ENCODE measurements at regions not wholly inside any gene's neighbourhood (a gene's known extent, or its start where the extent isn't known, plus 50 kb on each side); places are given as distances from the start of the nearest gene placed in this dataset.
"Not testable (repeated sequence)": the region's sequence is repeated elsewhere in the genome, so short reads cannot be mapped to it uniquely, and the experiment has no call there.

- no peak for DNase-seq
These were observed 239.8 kb downstream of the COG6 start for GRCh38 chr13:39895254-39895653.

GRCh38 chr13:39897636-39898035 is 242.2 kb downstream of the COG6 start:
- no peak for DNase-seq

- no peak for DNase-seq
These were observed 244.8 kb downstream of the COG6 start for GRCh38 chr13:39900106-39900750.

DNA sequence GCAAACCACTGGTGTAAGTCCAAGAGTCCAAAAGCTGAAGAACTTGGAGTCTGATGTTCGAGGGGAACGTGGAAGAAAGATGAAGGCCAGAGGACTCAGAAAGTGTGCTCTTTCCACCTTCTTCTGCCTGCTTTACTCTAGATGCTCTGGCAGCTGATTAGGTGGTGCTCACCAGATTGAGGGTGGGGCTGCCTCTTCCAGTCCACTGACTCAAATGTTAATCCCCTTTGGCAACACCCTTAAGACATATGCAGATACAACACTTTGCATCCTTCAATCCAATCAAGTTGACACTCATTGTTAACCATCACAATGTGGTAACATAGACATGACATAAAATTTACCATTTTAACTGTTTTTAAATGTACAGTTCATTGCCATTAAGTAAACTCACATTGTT is 249.5 kb downstream of the COG6 start:
- no peak for DNase-seq

DNA sequence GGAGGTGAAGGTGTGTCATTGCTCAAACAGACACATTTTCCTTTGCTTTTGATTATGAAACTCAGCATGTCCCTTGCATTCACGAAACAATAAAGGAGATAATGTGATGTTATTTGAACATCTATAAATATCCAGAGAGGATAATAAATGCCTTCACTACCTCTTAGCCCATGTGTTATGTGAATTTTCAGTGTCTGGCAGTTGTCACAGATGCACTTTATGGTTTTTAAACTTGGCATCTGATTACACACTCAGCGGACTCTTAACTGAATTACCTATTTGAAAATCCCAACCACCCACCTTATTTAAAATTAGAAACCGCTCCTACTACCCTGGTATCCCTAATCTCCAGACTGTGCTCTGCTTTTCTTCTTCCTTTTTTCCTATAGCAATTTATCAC is 254.2 kb downstream of the COG6 start:
- no peak for DNase-seq

GRCh38 chr13:39910041-39910440 is 254.6 kb downstream of the COG6 start:
- DNase-seq, result no peak

DNA sequence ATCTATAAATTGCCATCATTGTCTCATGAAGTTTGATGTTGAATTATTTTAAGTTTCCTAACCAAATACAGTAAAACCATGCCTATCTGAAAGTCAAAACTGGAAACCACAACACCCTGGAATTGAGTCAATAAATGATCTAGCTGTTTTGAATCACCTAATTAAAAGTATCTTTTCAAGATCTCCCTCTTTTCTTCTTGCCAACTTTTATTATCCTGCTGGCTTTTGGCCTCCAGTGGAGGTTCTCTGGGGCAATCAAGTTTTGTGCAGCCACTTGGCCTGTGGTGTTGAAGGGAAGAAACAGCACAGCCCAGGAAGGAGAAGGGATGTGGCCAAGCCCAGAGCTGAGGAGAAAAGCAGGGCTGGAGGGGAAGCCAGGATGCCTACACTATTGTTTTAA is 255.4 kb downstream of the COG6 start:
- DNase-seq, result no peak

- DNase-seq, result no peak
These were observed 257.9 kb downstream of the COG6 start for GRCh38 chr13:39913339-39913738.

DNA sequence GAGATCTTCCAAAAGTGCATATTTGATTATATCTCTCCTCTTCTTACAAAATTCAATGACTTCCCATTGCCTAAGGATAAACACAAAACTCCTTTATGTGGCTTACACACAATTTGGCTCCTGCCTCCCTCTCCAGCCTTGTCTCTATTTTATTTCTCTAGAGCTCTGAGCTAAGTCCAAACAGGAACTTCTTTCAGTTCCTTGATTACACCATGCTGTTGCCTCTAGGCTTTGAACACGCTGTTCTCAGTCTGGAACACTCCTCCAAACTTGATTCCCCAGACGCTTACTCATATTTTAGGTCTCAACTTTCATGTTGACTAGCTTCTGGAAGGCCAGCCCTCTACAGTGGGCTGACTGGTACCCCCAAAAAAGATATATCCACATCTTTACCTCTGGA is 258.5 kb downstream of the COG6 start:
- no peak for DNase-seq

DNA sequence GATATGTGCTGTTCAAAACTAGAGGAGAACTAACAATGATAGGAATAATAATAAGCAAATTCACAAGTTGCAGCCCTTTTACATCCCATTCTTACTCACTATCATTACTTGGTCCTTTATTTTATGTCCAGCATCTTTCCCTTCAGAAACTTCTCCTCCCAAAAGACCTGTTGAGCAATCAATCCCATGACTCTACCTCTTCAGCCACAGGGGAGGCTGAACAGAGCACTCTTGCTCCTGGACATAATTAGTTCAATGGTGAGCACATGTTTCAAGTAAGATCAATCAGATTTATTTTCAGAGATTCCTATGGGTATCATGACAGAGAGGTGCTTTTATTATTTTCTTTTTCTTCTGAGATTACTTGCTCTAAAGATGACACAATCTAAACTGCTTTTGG is 260.0 kb downstream of the COG6 start:
- no peak for DNase-seq

DNA sequence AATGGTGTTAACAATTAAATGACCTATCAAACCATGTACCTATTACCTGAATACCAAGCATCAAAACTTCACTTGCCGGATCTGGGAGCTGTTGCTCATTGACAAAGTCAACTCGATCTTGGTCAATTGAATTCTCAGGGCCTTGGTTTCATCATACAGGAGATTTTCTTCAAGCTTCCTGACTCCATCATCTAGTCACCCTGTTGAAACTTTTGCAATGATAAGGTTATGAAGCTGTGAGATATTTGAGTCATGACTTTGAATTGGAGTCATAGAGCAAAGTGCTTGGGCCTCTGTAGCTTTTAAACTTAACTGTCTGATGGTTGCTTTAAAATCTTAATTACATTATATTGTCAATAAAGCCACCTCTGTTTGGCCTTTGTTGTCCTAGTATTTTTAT is 260.9 kb downstream of the COG6 start:
- no peak for DNase-seq

- DNase-seq, result no peak
These were observed 263.3 kb downstream of the COG6 start for GRCh38 chr13:39918620-39919236.

DNA sequence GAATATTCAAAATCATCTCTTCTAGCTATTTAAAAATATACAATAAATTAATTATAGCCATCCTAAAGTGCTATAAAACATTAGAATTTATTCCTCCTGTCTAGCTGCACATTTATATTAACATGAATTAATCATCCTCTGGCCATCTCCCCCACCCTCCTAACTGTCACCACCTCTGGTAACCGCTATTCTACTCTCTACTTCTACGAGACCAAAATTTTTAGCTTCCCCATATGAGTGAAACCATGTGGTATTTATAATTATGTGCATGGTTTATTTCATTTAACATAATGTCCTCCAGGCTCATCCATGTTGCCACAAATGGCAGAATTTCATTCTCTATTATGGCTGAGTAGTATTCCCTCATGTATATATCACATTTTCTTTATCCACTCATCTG is 265.2 kb downstream of the COG6 start:
- no peak for DNase-seq

DNA sequence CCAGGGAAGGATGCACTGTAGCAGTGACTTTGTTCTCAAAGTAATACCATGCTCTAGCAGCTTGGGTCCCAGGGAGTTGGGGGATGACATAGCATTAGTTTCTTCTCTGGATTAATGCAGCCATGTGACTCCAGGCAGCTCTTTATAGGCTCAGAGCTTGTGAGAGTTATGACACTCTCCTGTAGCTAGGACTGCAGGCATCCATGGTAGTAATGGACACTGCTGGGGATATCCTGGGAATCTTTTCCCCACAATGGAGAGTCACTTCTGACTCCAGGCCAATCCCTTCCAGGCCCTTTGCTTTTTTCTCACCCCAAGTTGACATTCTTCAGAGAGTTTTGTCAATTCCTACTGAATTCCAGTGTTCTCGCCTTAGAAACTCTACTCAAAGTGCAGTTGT is 270.9 kb downstream of the COG6 start:
- no peak for DNase-seq

- DNase-seq, result no peak
These were observed 272.8 kb downstream of the COG6 start for GRCh38 chr13:39928261-39928660.

DNA sequence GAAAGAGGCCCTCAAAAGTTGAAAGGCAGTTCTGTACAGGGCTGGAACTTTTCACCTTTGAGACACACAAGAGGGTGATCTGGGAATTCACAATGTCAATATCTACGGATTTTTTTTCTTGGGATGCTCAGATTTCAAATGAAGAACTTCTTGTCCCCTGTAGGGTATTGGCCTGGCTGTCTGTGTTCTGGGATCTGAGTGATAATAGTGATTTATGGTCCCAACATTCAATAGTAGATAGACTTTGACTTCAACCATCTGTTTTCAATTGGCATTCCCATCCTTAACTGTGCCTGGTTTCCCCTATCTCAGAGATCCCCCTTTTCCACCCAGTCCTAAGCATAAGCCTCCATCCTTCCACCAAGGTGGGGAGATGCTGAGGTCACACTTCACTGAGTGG is 274.1 kb downstream of the COG6 start:
- no peak for DNase-seq

DNA sequence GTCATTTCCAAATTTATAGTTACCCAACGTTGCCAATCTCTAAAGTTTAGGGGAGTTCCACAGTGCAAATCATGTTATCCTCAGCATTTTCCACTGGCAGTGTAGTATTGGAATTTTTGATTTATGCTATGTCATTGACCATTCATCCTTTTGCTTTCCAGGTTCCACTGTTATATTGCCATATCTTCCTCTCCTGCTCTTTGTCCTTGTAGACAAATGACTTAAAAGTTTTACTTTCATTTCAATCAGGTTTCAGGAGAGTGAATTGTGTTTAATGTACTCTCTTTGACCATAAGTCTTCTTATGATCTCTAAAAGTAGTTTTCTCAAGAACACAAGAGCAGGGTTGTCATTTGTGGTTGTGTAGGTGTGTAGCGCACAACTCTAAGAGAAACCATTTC is 274.6 kb downstream of the COG6 start:
- no peak for DNase-seq

DNA sequence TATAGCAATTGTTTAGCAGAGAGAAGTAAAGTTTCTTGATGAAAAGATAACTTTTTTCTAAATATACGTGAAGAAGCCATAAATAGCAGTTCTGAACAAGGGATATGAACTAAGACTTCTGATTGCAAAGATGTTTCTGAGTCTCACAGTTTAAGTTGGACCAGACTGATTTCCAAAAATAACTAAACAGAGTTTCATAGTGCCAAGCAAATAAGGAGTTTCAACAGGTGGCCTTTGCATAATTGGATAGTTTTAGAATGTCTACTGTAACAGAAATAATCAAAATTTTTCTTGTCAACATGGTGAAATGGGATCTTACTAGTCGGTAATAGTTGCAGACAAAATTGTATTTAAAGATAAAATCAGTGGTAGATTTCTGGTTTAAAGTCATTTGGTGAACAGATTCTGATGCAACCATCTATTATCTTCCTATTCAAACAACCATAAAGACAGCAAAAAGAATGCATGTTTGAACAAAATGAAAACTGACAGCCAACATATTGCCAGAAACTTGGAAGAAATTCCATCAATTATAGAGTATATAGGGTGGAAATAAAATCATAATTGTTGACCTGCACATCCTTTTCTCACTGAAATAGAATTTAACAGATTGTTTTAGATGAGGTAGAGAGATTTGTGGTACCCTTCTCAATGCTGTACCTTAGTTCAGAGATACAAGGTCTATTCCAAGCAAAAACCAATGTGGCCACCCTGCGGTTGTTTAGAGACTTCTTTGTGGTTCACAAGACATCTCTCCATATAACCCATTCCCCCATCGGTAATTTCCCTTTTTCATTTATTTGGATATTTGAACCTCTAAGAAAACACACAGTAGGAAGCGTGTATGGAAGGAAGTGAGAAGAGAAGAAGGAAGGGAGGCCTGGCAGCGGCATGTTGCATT is 275.3 kb downstream of the COG6 start:
- DNase-seq, result no peak

DNA sequence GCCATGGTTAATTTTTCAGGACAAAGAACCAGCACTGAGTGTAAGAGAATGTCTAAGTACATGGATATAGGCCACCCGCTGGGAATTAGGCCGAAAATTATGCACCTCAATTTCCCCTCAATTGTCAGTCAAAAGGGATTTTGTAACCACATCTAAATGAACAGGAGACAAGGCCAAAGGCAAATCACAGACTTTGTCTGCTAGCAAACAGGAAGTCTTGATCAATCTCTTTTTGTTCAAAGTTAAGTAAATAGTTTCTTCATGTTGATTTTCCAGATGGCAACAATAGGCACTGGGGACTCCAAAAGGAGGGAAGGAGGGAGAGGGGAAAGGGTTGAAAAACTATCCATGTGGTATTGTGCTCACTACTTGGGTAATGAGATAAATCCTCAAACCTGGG is 276.0 kb downstream of the COG6 start:
- no peak for DNase-seq

DNA sequence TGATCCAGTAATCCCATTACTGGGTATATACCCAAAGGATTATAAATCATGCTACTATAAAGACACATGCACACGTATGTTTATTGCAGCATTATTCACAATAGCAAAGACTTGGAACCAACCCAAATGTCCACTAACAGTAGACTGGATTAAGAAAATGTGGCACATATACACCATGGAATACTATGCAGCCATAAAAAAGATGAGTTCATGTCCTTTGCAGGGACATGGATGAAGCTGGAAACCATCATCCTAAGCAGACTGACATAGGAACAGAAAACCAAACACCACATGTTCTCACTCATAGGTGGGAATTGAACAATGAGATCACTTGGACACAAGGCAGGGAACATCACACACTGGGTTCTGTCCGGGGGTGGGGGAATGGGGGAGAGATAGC is 277.1 kb downstream of the COG6 start:
- not testable (repeated sequence) for DNase-seq

DNA sequence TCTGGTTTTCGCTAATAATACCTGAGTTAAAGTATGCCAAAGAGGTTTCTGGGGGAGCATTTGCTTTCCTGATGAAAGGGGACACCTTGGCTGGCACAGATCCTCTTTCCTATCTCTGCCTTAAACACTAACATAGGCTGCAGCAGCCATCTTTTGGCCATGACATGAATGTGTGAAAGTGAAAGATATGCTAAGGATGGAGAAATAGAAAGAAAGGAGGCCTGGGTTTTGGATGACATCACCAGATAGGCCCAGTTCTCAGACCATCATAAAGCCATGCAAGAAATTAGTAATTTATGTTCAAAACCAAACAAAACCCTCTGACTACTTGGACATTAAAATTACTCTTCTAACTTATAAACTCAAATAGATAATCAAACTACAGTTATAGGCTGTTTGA is 279.7 kb downstream of the COG6 start:
- DNase-seq, result no peak

DNA sequence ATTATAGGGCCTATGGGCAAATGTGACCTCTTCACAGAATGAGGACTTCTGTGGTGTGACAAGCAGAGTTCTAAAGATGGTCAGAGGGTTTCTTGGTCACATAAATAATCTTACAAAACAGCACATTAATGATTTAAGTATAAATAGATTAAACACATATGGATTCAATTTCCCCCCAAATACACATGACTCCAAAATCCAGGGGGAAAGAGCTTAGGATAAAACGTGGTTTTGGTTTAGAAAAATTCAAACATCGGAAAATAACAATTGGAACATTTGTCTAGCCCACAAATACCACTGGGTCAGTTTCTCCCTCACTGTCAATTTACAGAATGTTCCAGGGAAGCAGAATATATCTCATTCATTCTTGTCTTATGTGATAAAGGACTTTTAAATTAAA is 283.1 kb downstream of the COG6 start:
- DNase-seq, result no peak

GRCh38 chr13:39941236-39941635 is 285.8 kb downstream of the COG6 start:
- DNase-seq, result no peak

- DNase-seq, result no peak
These were observed 286.6 kb downstream of the COG6 start for GRCh38 chr13:39941911-39942551.

Data from SW 1271 (cell line).